ENCODE measurements at regions not wholly inside any gene's neighbourhood (a gene's known extent, or its start where the extent isn't known, plus 50 kb on each side); places are given as distances from the start of the nearest gene placed in this dataset.

- Histone ChIP-seq H3K4me2 (ENCODE audit: low read length) (peak overlapping the region; percentile 44), H3K79me2 (ENCODE audit: insufficient read depth, low read length) (no peaks in the 10 kb centered on the region), H3K4me3 (ENCODE audit: insufficient read depth, low read depth, low read length) (no peak overlapping the region), H3K4me1 (ENCODE audit: insufficient read depth, low read length) (no peaks in the 10 kb centered on the region), H3K27me3 (ENCODE audit: insufficient read depth, low read length) (no peaks in the 10 kb centered on the region), H2AFZ (ENCODE audit: low read depth, low read length) (no peak overlapping the region), H3K9me3 (ENCODE audit: insufficient read depth, low read depth, low read length) (no peaks in the 10 kb centered on the region), H4K20me1 (ENCODE audit: insufficient read depth, low read length) (no peaks in the 10 kb centered on the region), H3K9ac (ENCODE audit: low read length) (no peak overlapping the region), H3K27ac (ENCODE audit: low read depth, low read length) (no peak overlapping the region), H3K36me3 (ENCODE audit: insufficient read depth, low read length) (no peaks in the 10 kb centered on the region)
- peak; percentile 49 for DNase-seq (ENCODE audit: low read depth)
- FAIRE-seq, result no peak
- peaks cover 2% of the 10 kb centered on the region for H3K9me3 Mint-ChIP-seq (ENCODE audit: unreplicated experiment)
- H3K36me3 Mint-ChIP-seq (ENCODE audit: low read depth, unreplicated experiment), result no peaks in the 10 kb centered on the region
- H3K4me3 Mint-ChIP-seq (ENCODE audit: unreplicated experiment), result no peak overlapping the region
- no peaks in the 10 kb centered on the region for H3K27me3 Mint-ChIP-seq (ENCODE audit: low read depth, unreplicated experiment)
- TF ChIP-seq CTCF (IDR thresholded peaks at IDR 0.05; ENCODE audit: insufficient read depth, low read depth, low read length) (no peak), EZH2 (IDR thresholded peaks at IDR 0.05; ENCODE audit: insufficient read depth, low read length) (no peak)
- H3K4me1 Mint-ChIP-seq (ENCODE audit: low read depth, unreplicated experiment), result no peaks in the 10 kb centered on the region
- H3K27ac Mint-ChIP-seq (ENCODE audit: unreplicated experiment), result no peak overlapping the region
Observed at GRCh38 chr4:158371158-158371557, 150.5 kb upstream of the RXFP1 start.

DNA sequence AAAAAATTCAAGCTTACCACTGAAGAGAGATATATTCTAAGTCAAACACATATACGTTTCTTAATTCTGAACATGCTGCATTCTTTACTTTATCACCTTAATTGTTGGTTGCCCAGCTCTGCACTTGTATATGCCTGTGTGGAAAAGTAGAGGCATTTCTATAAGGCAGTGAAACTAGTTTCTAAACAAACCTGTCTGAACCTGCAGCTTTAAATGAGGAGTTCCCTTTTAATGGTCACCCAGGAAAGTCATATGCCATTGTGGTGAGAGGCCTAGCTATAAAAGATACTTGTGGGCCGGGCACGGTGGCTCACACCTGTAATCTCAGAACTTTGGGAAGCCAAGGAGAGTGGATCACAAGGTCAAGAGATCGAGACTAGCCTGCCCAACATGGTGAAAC is 147.4 kb upstream of the RXFP1 start:
- H3K4me3 Mint-ChIP-seq (ENCODE audit: unreplicated experiment), result no peak overlapping the region
- H3K9me3 Mint-ChIP-seq (ENCODE audit: unreplicated experiment), result no peaks in the 10 kb centered on the region
- no peaks in the 10 kb centered on the region for H3K4me1 Mint-ChIP-seq (ENCODE audit: low read depth, unreplicated experiment)
- DNase-seq (ENCODE audit: low read depth) (no peak), FAIRE-seq (no peak)
- Histone ChIP-seq H3K4me1 (ENCODE audit: insufficient read depth, low read length) (no peaks in the 10 kb centered on the region), H3K9ac (ENCODE audit: low read length) (no peak overlapping the region), H3K36me3 (ENCODE audit: insufficient read depth, low read length) (no peaks in the 10 kb centered on the region), H4K20me1 (ENCODE audit: insufficient read depth, low read length) (no peaks in the 10 kb centered on the region), H3K4me3 (ENCODE audit: insufficient read depth, low read depth, low read length) (no peak overlapping the region), H3K27ac (ENCODE audit: low read depth, low read length) (no peak overlapping the region), H3K79me2 (ENCODE audit: insufficient read depth, low read length) (no peaks in the 10 kb centered on the region), H3K27me3 (ENCODE audit: insufficient read depth, low read length) (no peaks in the 10 kb centered on the region), H3K9me3 (ENCODE audit: insufficient read depth, low read depth, low read length) (no peaks in the 10 kb centered on the region), H2AFZ (ENCODE audit: low read depth, low read length) (no peak overlapping the region), H3K4me2 (ENCODE audit: low read length) (no peak overlapping the region)
- H3K27ac Mint-ChIP-seq (ENCODE audit: unreplicated experiment), result no peak overlapping the region
- TF ChIP-seq CTCF (IDR thresholded peaks at IDR 0.05; ENCODE audit: insufficient read depth, low read depth, low read length) (no peak), EZH2 (IDR thresholded peaks at IDR 0.05; ENCODE audit: insufficient read depth, low read length) (no peak)
- no peaks in the 10 kb centered on the region for H3K36me3 Mint-ChIP-seq (ENCODE audit: low read depth, unreplicated experiment)
- no peaks in the 10 kb centered on the region for H3K27me3 Mint-ChIP-seq (ENCODE audit: low read depth, unreplicated experiment)

GRCh38 chr4:158376106-158376840 is 145.4 kb upstream of the RXFP1 start:
- Histone ChIP-seq H3K9me3 (ENCODE audit: insufficient read depth, low read depth, low read length) (no peaks in the 10 kb centered on the region), H4K20me1 (ENCODE audit: insufficient read depth, low read length) (no peaks in the 10 kb centered on the region), H3K27ac (ENCODE audit: low read depth, low read length) (no peak overlapping the region), H3K4me2 (ENCODE audit: low read length) (no peak overlapping the region), H3K36me3 (ENCODE audit: insufficient read depth, low read length) (no peaks in the 10 kb centered on the region), H2AFZ (ENCODE audit: low read depth, low read length) (no peak overlapping the region), H3K4me1 (ENCODE audit: insufficient read depth, low read length) (no peaks in the 10 kb centered on the region), H3K4me3 (ENCODE audit: insufficient read depth, low read depth, low read length) (no peak overlapping the region), H3K9ac (ENCODE audit: low read length) (no peak overlapping the region), H3K27me3 (ENCODE audit: insufficient read depth, low read length) (no peaks in the 10 kb centered on the region), H3K79me2 (ENCODE audit: insufficient read depth, low read length) (no peaks in the 10 kb centered on the region)
- H3K9me3 Mint-ChIP-seq (ENCODE audit: unreplicated experiment), result peaks cover 1% of the 10 kb centered on the region
- H3K4me1 Mint-ChIP-seq (ENCODE audit: low read depth, unreplicated experiment), result no peaks in the 10 kb centered on the region
- DNase-seq (ENCODE audit: low read depth), result no peak
- TF ChIP-seq CTCF (IDR thresholded peaks at IDR 0.05; ENCODE audit: insufficient read depth, low read depth, low read length) (no peak), EZH2 (IDR thresholded peaks at IDR 0.05; ENCODE audit: insufficient read depth, low read length) (no peak)
- H3K36me3 Mint-ChIP-seq (ENCODE audit: low read depth, unreplicated experiment), result no peaks in the 10 kb centered on the region
- peaks cover 2% of the 10 kb centered on the region for H3K27me3 Mint-ChIP-seq (ENCODE audit: low read depth, unreplicated experiment)
- no peak overlapping the region for H3K27ac Mint-ChIP-seq (ENCODE audit: unreplicated experiment)
- H3K4me3 Mint-ChIP-seq (ENCODE audit: unreplicated experiment), result no peak overlapping the region
- no peak for FAIRE-seq

Measured in astrocyte (in vitro differentiated cells and primary cell).